H9 (cell line): ENCODE measurements at regions not wholly inside any gene's neighbourhood (a gene's known extent, or its start where the extent isn't known, plus 50 kb on each side); places are given as distances from the start of the nearest gene placed in this dataset.

Experiments used
- DNase-seq: peaks from one replicate; pipeline ENCODE4 v3.0.0-alpha.2; 2017
- H2AFZ ChIP-seq: one replicate; pipeline ENCODE4 v1.6.1; 2013; ENCODE audit warnings: mild to moderate bottlenecking, low read length, control low read depth, moderate library complexity
- H2AK5ac ChIP-seq: 2 replicates; pipeline ENCODE4 v1.6.1; 2013; ENCODE audit warnings: low read length, control low read depth, mixed read lengths; ENCODE audit not compliant: insufficient read length
- H2BK120ac ChIP-seq: one replicate; pipeline ENCODE4 v1.6.1; 2013; ENCODE audit warnings: low read depth, mild to moderate bottlenecking, low read length, control low read depth, inconsistent platforms; ENCODE audit not compliant: poor library complexity, severe bottlenecking
- H2BK12ac ChIP-seq: 2 replicates; pipeline ENCODE4 v1.6.1; 2013; ENCODE audit warnings: low read length, control low read depth, mixed read lengths, low read depth; ENCODE audit not compliant: insufficient read length
- H2BK15ac ChIP-seq: 2 replicates; pipeline ENCODE4 v1.6.1; 2013; ENCODE audit warnings: low read depth, low read length, control low read depth
- H2BK20ac ChIP-seq: one replicate; pipeline ENCODE4 v1.6.1; 2013; ENCODE audit warnings: low read depth, mild to moderate bottlenecking, low read length, control low read depth, inconsistent platforms; ENCODE audit not compliant: poor library complexity, severe bottlenecking
- H2BK5ac ChIP-seq: 2 replicates; pipeline ENCODE4 v1.6.1; 2013; ENCODE audit warnings: low read length, control low read depth, mixed read lengths; ENCODE audit not compliant: insufficient read length
- H3K14ac ChIP-seq: 2 replicates; pipeline ENCODE4 v1.6.1; 2013; ENCODE audit warnings: low read length, control low read depth; ENCODE audit not compliant: insufficient read depth
- H3K18ac ChIP-seq: 2 replicates; pipeline ENCODE4 v1.6.1; 2013; ENCODE audit warnings: low read depth, mild to moderate bottlenecking, mixed read lengths, low read length, control low read depth; ENCODE audit not compliant: insufficient read length
- H3K23ac ChIP-seq: 2 replicates; pipeline ENCODE4 v1.6.1; 2013; ENCODE audit warnings: low read length, control low read depth, mixed read lengths, low read depth; ENCODE audit not compliant: insufficient read length
- H3K23me2 ChIP-seq: 2 replicates; pipeline ENCODE4 v1.6.1; 2013; ENCODE audit warnings: low read depth, mild to moderate bottlenecking, mixed read lengths, low read length, control low read depth; ENCODE audit not compliant: insufficient read length, poor library complexity, severe bottlenecking
- H3K27ac ChIP-seq: 2 replicates; pipeline ENCODE4 v1.5.1; 2013; ENCODE audit warnings: low read length, control low read depth, mixed read lengths, low read depth; ENCODE audit not compliant: insufficient read length
- H3K27me3 ChIP-seq: 2 replicates; pipeline ENCODE4 v1.6.1; 2013; ENCODE audit warnings: low read length, control low read depth, inconsistent platforms; ENCODE audit not compliant: insufficient read depth
- H3K4ac ChIP-seq: 2 replicates; pipeline ENCODE4 v1.6.1; 2013; ENCODE audit warnings: low read depth, mild to moderate bottlenecking, control low read depth, inconsistent platforms, low read length, moderate library complexity
- H3K4me1 ChIP-seq: 2 replicates; pipeline ENCODE4 v1.6.1; 2013; ENCODE audit warnings: low read length, control low read depth, inconsistent platforms; ENCODE audit not compliant: insufficient read depth
- H3K4me2 ChIP-seq: 2 replicates; pipeline ENCODE4 v1.6.1; 2013; ENCODE audit warnings: low read length, control low read depth, mixed read lengths; ENCODE audit not compliant: insufficient read length, insufficient read depth
- H3K56ac ChIP-seq: 2 replicates; pipeline ENCODE4 v1.6.1; 2013; ENCODE audit warnings: low read depth, mild to moderate bottlenecking, mixed read lengths, low read length, control low read depth; ENCODE audit not compliant: insufficient read length
- H3K79me1 ChIP-seq: 2 replicates; pipeline ENCODE4 v1.6.1; 2013; ENCODE audit warnings: low read depth, mild to moderate bottlenecking, moderate library complexity, low read length, control low read depth, inconsistent platforms; ENCODE audit not compliant: insufficient read depth, poor library complexity, severe bottlenecking
- H3K79me2 ChIP-seq: 2 replicates; pipeline ENCODE4 v1.6.1; 2013; ENCODE audit warnings: low read length, control low read depth, inconsistent platforms; ENCODE audit not compliant: insufficient read depth
- H3K9ac ChIP-seq: 2 replicates; pipeline ENCODE4 v1.6.1; 2013; ENCODE audit warnings: low read length, control low read depth, mixed read lengths; ENCODE audit not compliant: insufficient read length; ENCODE audit errors: extremely low read depth
- H3K9me3 ChIP-seq: one replicate; pipeline ENCODE4 v1.6.1; 2013; ENCODE audit warnings: low read depth, low read length, inconsistent platforms; ENCODE audit not compliant: control insufficient read depth
- H3T11ph ChIP-seq: one replicate; pipeline ENCODE4 v1.6.1; 2013; ENCODE audit warnings: mild to moderate bottlenecking, low read length, control low read depth, inconsistent platforms
- H4K20me1 ChIP-seq: one replicate; pipeline ENCODE4 v1.6.1; 2013; ENCODE audit not compliant: control insufficient read depth, insufficient read length, insufficient read depth
- H4K5ac ChIP-seq: 2 replicates; pipeline ENCODE4 v1.6.1; 2013; ENCODE audit warnings: low read depth, mild to moderate bottlenecking, mixed read lengths, low read length, control low read depth; ENCODE audit not compliant: insufficient read length
- H4K8ac ChIP-seq: replicated peaks from 2 replicates; pipeline ENCODE4 v1.6.1; 2013; ENCODE audit warnings: low read length, control low read depth, mixed read lengths, low read depth; ENCODE audit not compliant: insufficient read length
- H4K91ac ChIP-seq: 2 replicates; pipeline ENCODE4 v1.6.1; 2013; ENCODE audit warnings: low read depth, mild to moderate bottlenecking, moderate library complexity, mixed read lengths, low read length, control low read depth; ENCODE audit not compliant: insufficient read length
- H3K27ac Mint-ChIP-seq, 3 experiments: 2 replicates in 2 of 3; 3 replicates in 1 of 3; pipeline ENCODE4 v1.8.0; 2020 to 2021; ENCODE audit warnings: mixed read lengths in 3 of 3, mild to moderate bottlenecking in 1 of 3, moderate library complexity in 1 of 3
- H3K27me3 Mint-ChIP-seq: 2 replicates; pipeline ENCODE4 v1.8.0; 2021; ENCODE audit warnings: low read depth, mild to moderate bottlenecking, moderate library complexity, mixed read lengths
- H3K36me3 Mint-ChIP-seq, 3 experiments: 2 replicates in 2 of 3; 3 replicates in 1 of 3; pipeline ENCODE4 v1.8.0; 2020 to 2021; ENCODE audit warnings: low read depth in 3 of 3, mixed read lengths in 3 of 3; ENCODE audit not compliant: insufficient read depth in 1 of 3
- H3K4me1 Mint-ChIP-seq, 2 experiments: 2 replicates each; pipeline ENCODE4 v1.8.0; 2020; ENCODE audit warnings: mixed read lengths in 2 of 2
- H3K4me3 Mint-ChIP-seq, 2 experiments: 2 replicates in 1 of 2; 3 replicates in 1 of 2; pipeline ENCODE4 v1.8.0; 2020 to 2021; ENCODE audit warnings: mild to moderate bottlenecking in 2 of 2, mixed read lengths in 2 of 2, moderate library complexity in 1 of 2
- H3K9me3 Mint-ChIP-seq, 2 experiments: 2 replicates in 1 of 2; 3 replicates in 1 of 2; pipeline ENCODE4 v1.8.0; 2020; ENCODE audit warnings: mild to moderate bottlenecking in 2 of 2, mixed read lengths in 2 of 2, moderate library complexity in 1 of 2
- CTCF ChIP-seq: fragments of 200-600 bp; sonication (generic); conservative IDR thresholded peaks from 3 replicates; pipeline ENCODE4 v1.8.0; 2021; ENCODE audit warnings: antibody characterized with exemption, mild to moderate bottlenecking
- WGBS: extraction: QIAGEN DNeasy Blood & Tissue Kit; methylation state at CpG from one replicate; pipeline ENCODE4 v1.1.7; 2013; ENCODE audit warnings: missing lambda C conversion rate, low lambda C conversion rate, mixed read lengths; ENCODE audit not compliant: insufficient read length; ENCODE audit errors: extremely low coverage; 5-methylcytosine and 5-hydroxymethylcytosine counted together

- no peak for DNase-seq
- no peak overlapping the region for H4K8ac ChIP-seq
- Mint-ChIP-seq H3K9me3 (no peaks in the 10 kb centered on the region), H3K27ac (no peak overlapping the region), H3K4me1 (peaks cover under 1 to 6% of the 10 kb centered on the region in 2 experiments; a peak in 3 of 4 replicates), H3K27me3 (no peaks in the 10 kb centered on the region; the same call in 1 of the 2 replicates), H3K4me3 (no peak overlapping the region), H3K36me3 (no peaks in the 10 kb centered on the region)
- TF ChIP-seq CTCF: no peak
- H2BK20ac ChIP-seq: no peak overlapping the region
- no peak overlapping the region for H4K5ac ChIP-seq
- no peak overlapping the region for H2BK120ac ChIP-seq
- no peak overlapping the region for H3K9ac ChIP-seq
- no peak overlapping the region for H2BK15ac ChIP-seq
- no peak overlapping the region for H3K56ac ChIP-seq
- no peak overlapping the region for H2BK12ac ChIP-seq
- H3T11ph ChIP-seq: no peak overlapping the region
- no peaks in the 10 kb centered on the region for H3K9me3 ChIP-seq
- no CpG with 5 or more reads among the region's 4 CpGs for WGBS
- no peak overlapping the region for H4K91ac ChIP-seq
- no peaks in the 10 kb centered on the region for H3K79me2 ChIP-seq
- H3K18ac ChIP-seq: no peak overlapping the region
- H2AFZ ChIP-seq: no peak overlapping the region
- H2BK5ac ChIP-seq: no peak overlapping the region
- no peaks in the 10 kb centered on the region for H3K23me2 ChIP-seq
- no peaks in the 10 kb centered on the region for H3K79me1 ChIP-seq
- H3K4ac ChIP-seq: no peak overlapping the region
- H3K14ac ChIP-seq: no peak overlapping the region
- H3K4me1 ChIP-seq: 0 out of 2 replicates have a peak, but pooled peaks cover 3% of the 10 kb centered on the region
- no peaks in the 10 kb centered on the region for H4K20me1 ChIP-seq
- H3K27ac ChIP-seq: no peak overlapping the region
- H3K27me3 ChIP-seq: no peaks in the 10 kb centered on the region
- no peak overlapping the region for H3K4me2 ChIP-seq
- H3K23ac ChIP-seq: no peak overlapping the region
- H2AK5ac ChIP-seq: no peak overlapping the region
Measured at GRCh38 chr5:68734781-68735180, 359.0 kb upstream of the SLC30A5 start.
